Left cardiac atrium (tissue), 4 donors: ENCODE measurements at regions not wholly inside any gene's neighbourhood (a gene's known extent, or its start where the extent isn't known, plus 50 kb on each side); places are given as distances from the start of the nearest gene placed in this dataset.
"Not testable (repeated sequence)": the region's sequence is repeated elsewhere in the genome, so short reads cannot be mapped to it uniquely, and the experiment has no call there.

Experiments used
- ATAC-seq, 2 donors: fragments of 200-7000 bp; cut with Tn5 transposase; one replicate each; pipeline ENCODE4 v1.9.1; 2020; ENCODE audit warnings: mild to moderate bottlenecking in 2 of 2, moderate library complexity in 2 of 2
- DNase-seq: peaks from one replicate; pipeline ENCODE4 v3.0.0-alpha.2; 2020
- intact Hi-C, 2 donors: fragments of 100-400 bp; cut with DNase I; formaldehyde crosslinking; loops; one replicate each; pipeline versions ENCODE4 v1.14.1 to v1.15.1; 2022 to 2023
- microRNA-seq, 2 donors: library from miRNA; unstranded; fragments of <30 nt; microRNA quantifications; one replicate each; pipeline ENCODE4 v1.2.0, GENCODE V29; 2020
- donor health status: DM: no; HTN: yes; CAD: no.
- donor health status: DM: no; HTN: yes; CAD: no; lungs with severe emphysema.
- donor health status: DM: yes; HTN: yes; CAD: no.
- donor health status: Dilated cardiomyopathy.

GRCh38 chr11:24400059-24400665 is 96.7 kb upstream of the LUZP2 start:
- intact Hi-C loops: no loop called here
- DNase-seq: no peak
- ATAC-seq: no peak

GRCh38 chr11:24406389-24406788 is 90.5 kb upstream of the LUZP2 start:
- DNase-seq (no peak), ATAC-seq (no peak)
- intact Hi-C loops: no loop called here

- no peak for DNase-seq
- intact Hi-C loops: no loop called here
- ATAC-seq: no peak
Measured at GRCh38 chr11:24406980-24407379, 89.9 kb upstream of the LUZP2 start.

- peak in 1 of 2 donors; percentile 59 for ATAC-seq
Measured at GRCh38 chr11:24407733-24408132, 89.1 kb upstream of the LUZP2 start.

GRCh38 chr11:24408202-24408601 is 88.7 kb upstream of the LUZP2 start:
- ATAC-seq: no peak
- no peak for DNase-seq
- intact Hi-C loops: no loop called here

More at GRCh38 chr11:24407733-24408132, 89.1 kb upstream of the LUZP2 start:
- no peak for DNase-seq
- intact Hi-C loops: no loop called here

GRCh38 chr11:24411791-24412190 is 85.1 kb upstream of the LUZP2 start:
- DNase-seq: no peak
- ATAC-seq: no peak
- intact Hi-C loops: no loop called here

- ATAC-seq: no peak
- intact Hi-C loops: no loop called here
- no peak for DNase-seq
Measured at GRCh38 chr11:24412722-24413121, 84.1 kb upstream of the LUZP2 start.

GRCh38 chr11:24413391-24413790 is 83.5 kb upstream of the LUZP2 start:
- intact Hi-C loops: no loop called here
- ATAC-seq: no peak
- DNase-seq: no peak

- ATAC-seq, DNase-seq, intact Hi-C loops: not testable (repeated sequence)
Measured at GRCh38 chr11:24415955-24416636, 80.8 kb upstream of the LUZP2 start.

- no peak for DNase-seq
- ATAC-seq: no peak
- intact Hi-C loops: no loop called here
Measured at GRCh38 chr11:24421766-24422165, 75.1 kb upstream of the LUZP2 start.

GRCh38 chr11:24422376-24422775 is 74.5 kb upstream of the LUZP2 start:
- intact Hi-C loops: no loop called here
- ATAC-seq: no peak
- DNase-seq: no peak

- DNase-seq (no peak), ATAC-seq (no peak)
- intact Hi-C loops: no loop called here
Measured at GRCh38 chr11:24437123-24437522, 59.7 kb upstream of the LUZP2 start.

Small RNA genes lying in the stretch of these regions (microRNA-seq; reads per million reads assigned to microRNA genes)
- gene MIR8054: 0 reads per million in 2 donors
